Liver (tissue), 7 donors: ENCODE measurements at regions not wholly inside any gene's neighbourhood (a gene's known extent, or its start where the extent isn't known, plus 50 kb on each side); places are given as distances from the start of the nearest gene placed in this dataset.

Experiments
- DNase-seq: peaks from one replicate; pipeline ENCODE4 v3.0.0-alpha.2; 2017; ENCODE audit warnings: low spot score
- H3K27ac ChIP-seq, 2 donors: one replicate each; pipeline ENCODE4 v1.7.0; 2013; ENCODE audit warnings: inconsistent platforms in 2 of 2, low read length in 2 of 2, control low read depth in 1 of 2, low read depth in 1 of 2, mild to moderate bottlenecking in 1 of 2
- H3K27me3 ChIP-seq, 4 donors: one replicate each; pipeline versions ENCODE4 v1.6.1 to v1.7.0; 2013; ENCODE audit warnings: low read length in 3 of 4, inconsistent platforms in 1 of 4, mild to moderate bottlenecking in 1 of 4, moderate library complexity in 1 of 4; ENCODE audit not compliant: control insufficient read depth in 4 of 4, insufficient read depth in 4 of 4
- H3K36me3 ChIP-seq, 4 donors: one replicate each; pipeline versions ENCODE4 v1.6.1 to v1.7.0; 2013; ENCODE audit warnings: low read length in 3 of 4, mild to moderate bottlenecking in 3 of 4, low read depth in 1 of 4, moderate library complexity in 1 of 4; ENCODE audit not compliant: control insufficient read depth in 4 of 4, insufficient read depth in 3 of 4
- H3K4me1 ChIP-seq, 4 donors: one replicate each; pipeline versions ENCODE4 v1.6.1 to v1.7.0; 2013; ENCODE audit warnings: low read length in 3 of 4, mild to moderate bottlenecking in 3 of 4, moderate library complexity in 1 of 4; ENCODE audit not compliant: control insufficient read depth in 4 of 4, insufficient read depth in 4 of 4
- H3K4me3 ChIP-seq, 3 donors: one replicate each; pipeline versions ENCODE4 v1.6.1 to v1.7.0; 2013; ENCODE audit warnings: low read length in 3 of 3, control low read depth in 1 of 3, low read depth in 1 of 3, mild to moderate bottlenecking in 1 of 3
- H3K9ac ChIP-seq, 2 donors: one replicate each; pipeline ENCODE4 v1.7.0; 2013; ENCODE audit warnings: low read length in 2 of 2, mild to moderate bottlenecking in 2 of 2, moderate library complexity in 2 of 2, control low read depth in 1 of 2, low read depth in 1 of 2
- H3K9me3 ChIP-seq, 4 donors: one replicate each; pipeline versions ENCODE4 v1.6.1 to v1.7.0; 2013; ENCODE audit warnings: low read length in 3 of 4; ENCODE audit not compliant: control insufficient read depth in 4 of 4
- EGR1 ChIP-seq, 2 donors: IDR thresholded peaks; 2 replicates each; pipeline ENCODE4 v1.6.1; 2016 to 2018; ENCODE audit warnings: antibody characterized with exemption in 2 of 2, low read depth in 2 of 2
- FOXA1 ChIP-seq: IDR thresholded peaks from 2 replicates; pipeline ENCODE4 v1.6.1; 2016; ENCODE audit warnings: antibody characterized with exemption
- FOXA2 ChIP-seq: IDR thresholded peaks from 2 replicates; pipeline ENCODE4 v1.6.1; 2016; ENCODE audit warnings: antibody characterized with exemption
- GABPA ChIP-seq, 2 donors: IDR thresholded peaks in 1 of 2; conservative IDR thresholded peaks in 1 of 2; 2 replicates each; pipeline ENCODE4 v1.6.1; 2016; ENCODE audit warnings: antibody characterized with exemption in 2 of 2, mild to moderate bottlenecking in 1 of 2, moderate library complexity in 1 of 2
- HNF4A ChIP-seq, 2 donors: conservative IDR thresholded peaks; 2 replicates each; pipeline ENCODE4 v1.6.1; 2016; ENCODE audit warnings: antibody characterized with exemption in 2 of 2, mild to moderate bottlenecking in 2 of 2
- HNF4G ChIP-seq: IDR thresholded peaks from 2 replicates; pipeline ENCODE4 v1.6.1; 2016; ENCODE audit warnings: antibody characterized with exemption
- JUND ChIP-seq, 2 donors: IDR thresholded peaks; 2 replicates each; pipeline ENCODE4 v1.6.1; 2016; ENCODE audit warnings: antibody characterized with exemption in 2 of 2
- NR2F2 ChIP-seq: IDR thresholded peaks from 2 replicates; pipeline ENCODE4 v1.6.1; 2016; ENCODE audit warnings: antibody characterized with exemption
- RAD21 ChIP-seq, 2 donors: IDR thresholded peaks; 2 replicates each; pipeline ENCODE4 v1.6.1; 2016; ENCODE audit warnings: antibody characterized with exemption in 2 of 2, mild to moderate bottlenecking in 2 of 2
- RXRA ChIP-seq, 2 donors: IDR thresholded peaks; 2 replicates each; pipeline ENCODE4 v1.6.1; 2017 to 2018; ENCODE audit warnings: antibody characterized with exemption in 2 of 2, mild to moderate bottlenecking in 1 of 2
- SP1 ChIP-seq: IDR thresholded peaks from 2 replicates; pipeline ENCODE4 v1.6.1; 2018; ENCODE audit warnings: antibody characterized with exemption, mild to moderate bottlenecking
- TAF1 ChIP-seq: conservative IDR thresholded peaks from 2 replicates; pipeline ENCODE4 v1.6.1; 2016; ENCODE audit warnings: antibody characterized with exemption, mild to moderate bottlenecking
- YY1 ChIP-seq: IDR thresholded peaks from 2 replicates; pipeline ENCODE4 v1.6.1; 2016; ENCODE audit warnings: antibody characterized with exemption, mild to moderate bottlenecking
- WGBS: extraction: QIAGEN DNeasy Blood & Tissue Kit; methylation state at CpG from one replicate; pipeline ENCODE4 v1.1.7; 2013; 5-methylcytosine and 5-hydroxymethylcytosine counted together
- TF ChIP-seq, protein P1 (sequence below): IDR thresholded peaks from 2 replicates; pipeline ENCODE4 v1.6.1; 2016; ENCODE audit warnings: antibody characterized with exemption
- TF ChIP-seq, protein P2 (sequence below): IDR thresholded peaks from 2 replicates; pipeline ENCODE4 v1.6.1; 2016; ENCODE audit warnings: antibody characterized with exemption
- TF ChIP-seq, protein P3 (sequence below): IDR thresholded peaks from 2 replicates; pipeline ENCODE4 v1.6.1; 2016; ENCODE audit warnings: antibody characterized with exemption, mild to moderate bottlenecking
- TF ChIP-seq, protein P4 (sequence below): IDR thresholded peaks from 2 replicates; pipeline ENCODE4 v1.6.1; 2016; ENCODE audit warnings: antibody characterized with exemption
- donor health status: healthy.
- donor health status: healthy.
- donor health status: healthy.
- donor health status: healthy.

DNA sequence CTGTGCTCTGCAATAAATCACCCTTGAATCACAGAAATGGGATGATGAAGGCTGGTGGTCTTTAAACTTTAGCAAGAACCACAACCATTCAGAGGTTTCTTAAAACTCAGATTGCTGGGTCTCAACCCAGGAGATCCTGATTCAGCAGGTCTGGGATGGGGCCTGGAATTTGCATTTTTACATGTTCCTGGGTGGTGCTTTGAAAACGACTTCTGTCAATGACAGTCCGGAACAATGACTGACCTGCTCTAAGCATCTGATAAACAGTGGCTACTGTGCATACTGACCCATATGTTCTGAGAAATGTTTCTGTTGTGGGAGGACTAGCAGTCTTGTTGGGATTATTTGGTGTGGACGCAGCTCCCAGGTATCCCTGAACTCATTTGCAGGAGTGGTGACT, 92.7 kb downstream of the GADD45G start:
- Histone ChIP-seq H3K36me3 (no peaks in the 10 kb centered on the region), H3K27ac (peak overlapping the region; percentile 56 to 71), H3K4me3 (no peak overlapping the region), H3K9ac (no peak overlapping the region), H3K4me1 (peaks cover 16 to 54% (median 43%) of the 10 kb centered on the region in 4 donors), H3K27me3 (no peaks in the 10 kb centered on the region), H3K9me3 (no peaks in the 10 kb centered on the region)
- WGBS: 78% methylated on average over 3 of the region's 3 CpGs
- TF ChIP-seq RXRA (IDR thresholded peaks at IDR 0.05) (no peak), GABPA (IDR thresholded peaks at IDR 0.05 in 1 of 2, conservative IDR thresholded peaks at IDR 0.05 in 1 of 2) (no peak), YY1 (no peak), NR2F2 (no peak), EGR1 (IDR thresholded peaks at IDR 0.05; ENCODE audit: low read depth in 2 of 2) (no peak), RAD21 (IDR thresholded peaks at IDR 0.05) (no peak), SP1 (no peak), JUND (IDR thresholded peaks at IDR 0.05) (no peak), TAF1 (no peak), HNF4G (no peak), HNF4A (conservative IDR thresholded peaks at IDR 0.05) (no peak)
- TF ChIP-seq, protein P1, sequence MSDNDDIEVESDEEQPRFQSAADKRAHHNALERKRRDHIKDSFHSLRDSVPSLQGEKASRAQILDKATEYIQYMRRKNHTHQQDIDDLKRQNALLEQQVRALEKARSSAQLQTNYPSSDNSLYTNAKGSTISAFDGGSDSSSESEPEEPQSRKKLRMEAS: no peak
- TF ChIP-seq, protein P2, sequence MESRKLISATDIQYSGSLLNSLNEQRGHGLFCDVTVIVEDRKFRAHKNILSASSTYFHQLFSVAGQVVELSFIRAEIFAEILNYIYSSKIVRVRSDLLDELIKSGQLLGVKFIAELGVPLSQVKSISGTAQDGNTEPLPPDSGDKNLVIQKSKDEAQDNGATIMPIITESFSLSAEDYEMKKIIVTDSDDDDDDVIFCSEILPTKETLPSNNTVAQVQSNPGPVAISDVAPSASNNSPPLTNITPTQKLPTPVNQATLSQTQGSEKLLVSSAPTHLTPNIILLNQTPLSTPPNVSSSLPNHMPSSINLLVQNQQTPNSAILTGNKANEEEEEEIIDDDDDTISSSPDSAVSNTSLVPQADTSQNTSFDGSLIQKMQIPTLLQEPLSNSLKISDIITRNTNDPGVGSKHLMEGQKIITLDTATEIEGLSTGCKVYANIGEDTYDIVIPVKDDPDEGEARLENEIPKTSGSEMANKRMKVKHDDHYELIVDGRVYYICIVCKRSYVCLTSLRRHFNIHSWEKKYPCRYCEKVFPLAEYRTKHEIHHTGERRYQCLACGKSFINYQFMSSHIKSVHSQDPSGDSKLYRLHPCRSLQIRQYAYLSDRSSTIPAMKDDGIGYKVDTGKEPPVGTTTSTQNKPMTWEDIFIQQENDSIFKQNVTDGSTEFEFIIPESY: no peak
- TF ChIP-seq, protein P3, sequence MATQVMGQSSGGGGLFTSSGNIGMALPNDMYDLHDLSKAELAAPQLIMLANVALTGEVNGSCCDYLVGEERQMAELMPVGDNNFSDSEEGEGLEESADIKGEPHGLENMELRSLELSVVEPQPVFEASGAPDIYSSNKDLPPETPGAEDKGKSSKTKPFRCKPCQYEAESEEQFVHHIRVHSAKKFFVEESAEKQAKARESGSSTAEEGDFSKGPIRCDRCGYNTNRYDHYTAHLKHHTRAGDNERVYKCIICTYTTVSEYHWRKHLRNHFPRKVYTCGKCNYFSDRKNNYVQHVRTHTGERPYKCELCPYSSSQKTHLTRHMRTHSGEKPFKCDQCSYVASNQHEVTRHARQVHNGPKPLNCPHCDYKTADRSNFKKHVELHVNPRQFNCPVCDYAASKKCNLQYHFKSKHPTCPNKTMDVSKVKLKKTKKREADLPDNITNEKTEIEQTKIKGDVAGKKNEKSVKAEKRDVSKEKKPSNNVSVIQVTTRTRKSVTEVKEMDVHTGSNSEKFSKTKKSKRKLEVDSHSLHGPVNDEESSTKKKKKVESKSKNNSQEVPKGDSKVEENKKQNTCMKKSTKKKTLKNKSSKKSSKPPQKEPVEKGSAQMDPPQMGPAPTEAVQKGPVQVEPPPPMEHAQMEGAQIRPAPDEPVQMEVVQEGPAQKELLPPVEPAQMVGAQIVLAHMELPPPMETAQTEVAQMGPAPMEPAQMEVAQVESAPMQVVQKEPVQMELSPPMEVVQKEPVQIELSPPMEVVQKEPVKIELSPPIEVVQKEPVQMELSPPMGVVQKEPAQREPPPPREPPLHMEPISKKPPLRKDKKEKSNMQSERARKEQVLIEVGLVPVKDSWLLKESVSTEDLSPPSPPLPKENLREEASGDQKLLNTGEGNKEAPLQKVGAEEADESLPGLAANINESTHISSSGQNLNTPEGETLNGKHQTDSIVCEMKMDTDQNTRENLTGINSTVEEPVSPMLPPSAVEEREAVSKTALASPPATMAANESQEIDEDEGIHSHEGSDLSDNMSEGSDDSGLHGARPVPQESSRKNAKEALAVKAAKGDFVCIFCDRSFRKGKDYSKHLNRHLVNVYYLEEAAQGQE: no peak
- TF ChIP-seq, protein P4, sequence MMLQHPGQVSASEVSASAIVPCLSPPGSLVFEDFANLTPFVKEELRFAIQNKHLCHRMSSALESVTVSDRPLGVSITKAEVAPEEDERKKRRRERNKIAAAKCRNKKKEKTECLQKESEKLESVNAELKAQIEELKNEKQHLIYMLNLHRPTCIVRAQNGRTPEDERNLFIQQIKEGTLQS: no peak
- DNase-seq: no peak

DNA sequence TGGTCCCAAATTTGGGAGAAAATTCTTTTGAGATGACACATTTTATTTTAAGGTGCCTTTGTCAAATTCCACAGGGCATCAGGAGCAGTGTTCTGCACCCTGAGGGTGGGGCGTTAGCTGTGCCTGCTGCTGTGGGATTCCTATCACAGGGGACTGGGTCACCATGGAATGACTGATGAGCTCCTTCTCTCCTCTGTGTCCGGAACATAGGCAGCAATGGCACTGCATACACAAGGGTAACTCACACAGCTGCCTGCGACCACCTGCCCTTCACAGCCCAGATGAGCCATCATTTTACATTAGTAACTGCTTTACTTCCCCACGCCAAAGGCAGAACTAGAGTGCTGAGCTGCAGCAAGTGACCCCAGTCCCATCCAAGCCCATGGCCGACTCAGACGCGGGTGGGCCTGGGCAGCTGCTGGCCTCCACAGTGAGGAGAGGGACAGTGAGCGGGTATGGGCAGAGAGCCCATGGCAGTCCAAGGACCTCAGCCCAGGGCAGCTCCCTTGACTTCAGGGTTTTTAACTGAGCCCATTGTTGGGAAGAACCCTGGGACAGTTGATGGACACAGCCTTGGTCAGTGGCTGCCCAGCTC, 93.7 kb downstream of the GADD45G start:
- Histone ChIP-seq H3K36me3 (no peaks in the 10 kb centered on the region), H3K4me1 (peaks cover 16 to 54% (median 43%) of the 10 kb centered on the region in 4 donors), H3K9ac (no peak overlapping the region), H3K27me3 (no peaks in the 10 kb centered on the region), H3K9me3 (no peaks in the 10 kb centered on the region), H3K27ac (peak overlapping the region; percentile 62 to 73), H3K4me3 (no peak overlapping the region)
- no peak for TF ChIP-seq GABPA (IDR thresholded peaks at IDR 0.05 in 1 of 2, conservative IDR thresholded peaks at IDR 0.05 in 1 of 2)
- TF ChIP-seq JUND (IDR thresholded peaks at IDR 0.05): no peak
- no peak for TF ChIP-seq RXRA (IDR thresholded peaks at IDR 0.05)
- no peak for TF ChIP-seq FOXA1
- no peak for TF ChIP-seq HNF4A (conservative IDR thresholded peaks at IDR 0.05)
- no peak for TF ChIP-seq FOXA2
- TF ChIP-seq, protein P1: no peak
- no peak for TF ChIP-seq TAF1
- 90% methylated on average over 8 of the region's 8 CpGs for WGBS
- no peak for DNase-seq
